Stimulated activated CD4-positive, alpha-beta T cell treated with anti-CD3 and anti-CD28 coated beads, Interleukin-15, amount 100 ng/mL, for 48 hours (primary cell): ENCODE measurements at regions not wholly inside any gene's neighbourhood (a gene's known extent, or its start where the extent isn't known, plus 50 kb on each side); places are given as distances from the start of the nearest gene placed in this dataset.
"Not testable (repeated sequence)": the region's sequence is repeated elsewhere in the genome, so short reads cannot be mapped to it uniquely, and the experiment has no call there.

ENCODE experiments used
- DNase-seq, 2 donors: peaks; one replicate each; pipeline ENCODE4 v3.0.0-alpha.2; 2020; ENCODE audit warnings: low read depth in 2 of 2

- no peak for DNase-seq
Observed at GRCh38 chr1:80656014-80656636, 1144.6 kb upstream of the ADGRL2 start.

- DNase-seq = no peak
Observed at GRCh38 chr1:80646053-80646452, 1154.7 kb upstream of the ADGRL2 start.

GRCh38 chr1:80645621-80646020, 1155.1 kb upstream of the ADGRL2 start:
- no peak for DNase-seq

- DNase-seq = no peak
Observed at GRCh38 chr1:80640978-80641377, 1159.8 kb upstream of the ADGRL2 start.

- no peak for DNase-seq
Observed at GRCh38 chr1:80639777-80640533, 1160.8 kb upstream of the ADGRL2 start.

GRCh38 chr1:80633947-80634706, 1166.6 kb upstream of the ADGRL2 start:
- no peak for DNase-seq

- no peak for DNase-seq
Observed at GRCh38 chr1:80632284-80632683, 1168.5 kb upstream of the ADGRL2 start.

GRCh38 chr1:80629304-80629837, 1171.4 kb upstream of the ADGRL2 start:
- DNase-seq = no peak

GRCh38 chr1:80624682-80625081, 1176.1 kb upstream of the ADGRL2 start:
- no peak for DNase-seq

GRCh38 chr1:80607064-80607463, 1193.7 kb upstream of the ADGRL2 start:
- no peak for DNase-seq

- DNase-seq = no peak
Observed at GRCh38 chr1:80594013-80594412, 1206.7 kb upstream of the ADGRL2 start.

- DNase-seq = no peak
Observed at GRCh38 chr1:80593197-80593596, 1207.5 kb upstream of the ADGRL2 start.

- DNase-seq = no peak
Observed at GRCh38 chr1:80582980-80583379, 1217.8 kb upstream of the ADGRL2 start.

- no peak for DNase-seq
Observed at GRCh38 chr1:80579055-80579454, 1221.7 kb upstream of the ADGRL2 start.

- DNase-seq = no peak
Observed at GRCh38 chr1:80566867-80567266, 1233.9 kb upstream of the ADGRL2 start.

- no peak for DNase-seq
Observed at GRCh38 chr1:80566123-80566522, 1234.6 kb upstream of the ADGRL2 start.

GRCh38 chr1:80565406-80565805, 1235.3 kb upstream of the ADGRL2 start:
- DNase-seq = no peak

GRCh38 chr1:80542231-80542630, 1258.5 kb upstream of the ADGRL2 start:
- DNase-seq = no peak

- no peak for DNase-seq
Observed at GRCh38 chr1:80540596-80540995, 1260.1 kb upstream of the ADGRL2 start.

- DNase-seq = no peak
Observed at GRCh38 chr1:80540149-80540548, 1260.6 kb upstream of the ADGRL2 start.

- not testable (repeated sequence) for DNase-seq
Observed at GRCh38 chr1:80539298-80539697, 1261.4 kb upstream of the ADGRL2 start.

GRCh38 chr1:80536461-80536860, 1264.3 kb upstream of the ADGRL2 start:
- DNase-seq = no peak

- no peak for DNase-seq
Observed at GRCh38 chr1:80535466-80535865, 1265.3 kb upstream of the ADGRL2 start.
